Brain microvascular endothelial cell (primary cell): ENCODE measurements at regions not wholly inside any gene's neighbourhood (a gene's known extent, or its start where the extent isn't known, plus 50 kb on each side); places are given as distances from the start of the nearest gene placed in this dataset.

Source experiments
- DNase-seq: peaks from one replicate; pipeline ENCODE4 v3.0.0-alpha.2; 2020
- H3K27ac ChIP-seq: fragments of 250-450 bp; sonication (Bioruptor Pico); 2 replicates; pipeline ENCODE4 v1.5.1; 2020; ENCODE audit warnings: mild to moderate bottlenecking, moderate library complexity
- H3K27me3 ChIP-seq: fragments of 250-450 bp; sonication (Bioruptor Pico); replicated peaks from 2 replicates; pipeline ENCODE4 v1.5.1; 2020; ENCODE audit warnings: mild to moderate bottlenecking
- H3K36me3 ChIP-seq: fragments of 250-450 bp; sonication (Bioruptor Pico); replicated peaks from 2 replicates; pipeline ENCODE4 v1.5.1; 2020; ENCODE audit warnings: mild to moderate bottlenecking
- H3K4me3 ChIP-seq: 2 replicates; pipeline ENCODE4 v1.5.1; 2011; ENCODE audit warnings: low read depth, mild to moderate bottlenecking, control low read depth, low read length, moderate library complexity
- in situ Hi-C: cut with HindIII; loops from 2 replicates; pipeline ENCODE4 v1.10.0; 2017; ENCODE audit warnings: low sequenced_read_pairs, low pct_ligation_motif_present
- TF ChIP-seq, protein P1 (sequence below): IDR thresholded peaks from 2 replicates; pipeline ENCODE4 v1.5.1; 2011; ENCODE audit warnings: low read depth, mild to moderate bottlenecking, moderate library complexity, low read length, control low read depth, inconsistent platforms; ENCODE audit errors: missing control alignments

GRCh38 chr5:116733991-116734975 lies 159.7 kb upstream of the SEMA6A start:
- Histone ChIP-seq H3K27ac (no peak overlapping the region), H3K36me3 (no peaks in the 10 kb centered on the region), H3K27me3 (no peaks in the 10 kb centered on the region), H3K4me3 (no peak overlapping the region)
- TF ChIP-seq, protein P1, sequence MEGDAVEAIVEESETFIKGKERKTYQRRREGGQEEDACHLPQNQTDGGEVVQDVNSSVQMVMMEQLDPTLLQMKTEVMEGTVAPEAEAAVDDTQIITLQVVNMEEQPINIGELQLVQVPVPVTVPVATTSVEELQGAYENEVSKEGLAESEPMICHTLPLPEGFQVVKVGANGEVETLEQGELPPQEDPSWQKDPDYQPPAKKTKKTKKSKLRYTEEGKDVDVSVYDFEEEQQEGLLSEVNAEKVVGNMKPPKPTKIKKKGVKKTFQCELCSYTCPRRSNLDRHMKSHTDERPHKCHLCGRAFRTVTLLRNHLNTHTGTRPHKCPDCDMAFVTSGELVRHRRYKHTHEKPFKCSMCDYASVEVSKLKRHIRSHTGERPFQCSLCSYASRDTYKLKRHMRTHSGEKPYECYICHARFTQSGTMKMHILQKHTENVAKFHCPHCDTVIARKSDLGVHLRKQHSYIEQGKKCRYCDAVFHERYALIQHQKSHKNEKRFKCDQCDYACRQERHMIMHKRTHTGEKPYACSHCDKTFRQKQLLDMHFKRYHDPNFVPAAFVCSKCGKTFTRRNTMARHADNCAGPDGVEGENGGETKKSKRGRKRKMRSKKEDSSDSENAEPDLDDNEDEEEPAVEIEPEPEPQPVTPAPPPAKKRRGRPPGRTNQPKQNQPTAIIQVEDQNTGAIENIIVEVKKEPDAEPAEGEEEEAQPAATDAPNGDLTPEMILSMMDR, result no peak
- no peak for DNase-seq
- in situ Hi-C loops, result no loop called here

DNA sequence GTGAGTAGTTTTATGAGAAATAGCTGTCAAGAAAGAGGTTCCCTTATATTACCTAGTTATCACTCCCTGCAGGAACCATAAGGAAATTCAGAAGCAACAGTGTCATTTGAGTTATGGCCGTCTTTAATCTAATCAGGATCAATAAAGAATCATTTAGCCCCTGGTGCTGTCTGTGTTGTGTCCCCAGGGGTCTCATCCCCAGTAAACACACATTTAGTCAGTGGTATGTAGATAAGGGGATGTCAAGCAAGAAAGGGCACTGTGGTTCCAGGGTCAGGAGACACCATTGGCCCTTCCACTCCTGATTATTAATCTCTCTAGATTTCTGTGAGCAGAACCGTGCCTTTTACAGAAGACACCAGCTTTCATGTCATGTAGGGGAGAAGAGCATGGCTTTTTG lies 158.0 kb upstream of the SEMA6A start:
- in situ Hi-C loops, result no loop called here
- no peak overlapping the region for H3K4me3 ChIP-seq
- H3K27me3 ChIP-seq, result no peaks in the 10 kb centered on the region
- H3K36me3 ChIP-seq, result no peaks in the 10 kb centered on the region
- H3K27ac ChIP-seq, result no peak overlapping the region
- TF ChIP-seq, protein P1, result no peak
- DNase-seq, result no peak

DNA sequence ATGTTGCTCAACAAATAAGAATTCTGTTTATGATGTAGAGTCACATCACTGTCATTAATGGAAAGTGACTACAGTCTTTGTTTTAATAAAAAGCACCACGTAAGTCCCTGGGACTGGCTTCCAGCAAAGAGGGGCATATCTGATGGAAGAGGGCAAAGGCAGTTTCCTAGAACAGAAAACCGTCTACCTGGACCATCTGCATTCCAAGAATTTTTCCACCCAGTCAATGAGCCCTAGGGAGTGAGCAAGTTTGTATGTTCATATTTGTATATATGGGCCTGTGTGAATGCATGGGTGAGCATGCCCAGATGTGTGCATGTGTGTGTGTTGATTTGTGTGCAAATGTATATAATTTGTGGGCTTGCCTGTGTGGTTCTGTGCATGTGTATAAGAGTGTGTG lies 156.8 kb upstream of the SEMA6A start:
- in situ Hi-C loops, result no loop called here
- no peak for DNase-seq
- Histone ChIP-seq H3K27me3 (no peaks in the 10 kb centered on the region), H3K36me3 (no peaks in the 10 kb centered on the region), H3K4me3 (no peak overlapping the region), H3K27ac (no peak overlapping the region)
- TF ChIP-seq, protein P1, result no peak

- TF ChIP-seq, protein P1, result no peak
- in situ Hi-C loops, result no loop called here
- no peaks in the 10 kb centered on the region for H3K27me3 ChIP-seq
- no peak overlapping the region for H3K27ac ChIP-seq
- no peak overlapping the region for H3K4me3 ChIP-seq
- no peaks in the 10 kb centered on the region for H3K36me3 ChIP-seq
- DNase-seq, result no peak
Observed at GRCh38 chr5:116730706-116731105, 156.1 kb upstream of the SEMA6A start.

DNA sequence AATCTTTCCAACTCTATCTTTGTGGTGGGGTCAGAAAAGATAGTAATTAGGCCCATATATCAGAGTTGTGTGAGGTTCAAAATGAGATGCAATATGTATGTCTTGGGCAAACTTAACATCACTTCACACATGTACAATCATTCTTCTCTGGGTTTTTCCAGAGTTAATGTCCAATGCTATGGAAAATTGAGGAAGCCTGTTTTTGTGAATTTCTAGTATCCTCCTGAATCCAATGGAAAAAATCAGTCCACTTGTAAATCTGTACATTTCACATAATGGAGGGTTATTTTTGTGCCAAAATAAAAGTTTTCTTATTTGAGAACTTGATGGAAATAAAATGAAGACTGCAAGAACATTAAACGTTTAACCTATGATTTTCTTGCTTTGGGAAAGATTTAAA lies 155.6 kb upstream of the SEMA6A start:
- no peak overlapping the region for H3K27ac ChIP-seq
- in situ Hi-C loops, result no loop called here
- DNase-seq, result no peak
- no peaks in the 10 kb centered on the region for H3K36me3 ChIP-seq
- TF ChIP-seq, protein P1, result no peak
- H3K4me3 ChIP-seq, result no peak overlapping the region
- no peaks in the 10 kb centered on the region for H3K27me3 ChIP-seq
